ENCODE measurements at regions not wholly inside any gene's neighbourhood (a gene's known extent, or its start where the extent isn't known, plus 50 kb on each side); places are given as distances from the start of the nearest gene placed in this dataset.

GRCh38 chr6:94175465-94175864 is 756.1 kb upstream of the EPHA7 start:
- TF ChIP-seq EZH2phosphoT487 (IDR thresholded peaks at IDR 0.05; ENCODE audit: low read length) (no peak), CTCF (IDR thresholded peaks at IDR 0.05; ENCODE audit: low read length) (no peak)

All from MM.1S (cell line).